A673 (cell line): ENCODE measurements at regions not wholly inside any gene's neighbourhood (a gene's known extent, or its start where the extent isn't known, plus 50 kb on each side); places are given as distances from the start of the nearest gene placed in this dataset.

ENCODE experiments used
- BruUV-seq: library from RNA; stranded (reverse); fragments of 400-500 nt; replicated peaks from 2 replicates; lab custom pipeline; 2021; lab: Mats Ljungman, UMichigan
- CTCF ChIA-PET: fragments of 300-600 bp; sonication (Branson Sonifier 250); formaldehyde crosslinking; loops from one replicate; lab custom pipeline; 2022; ENCODE audit warnings: antibody characterized with exemption; lab: Charles Lee
- POLR2A ChIA-PET: fragments of 300-600 bp; sonication (Branson Sonifier 250); formaldehyde crosslinking; loops from one replicate; lab custom pipeline; 2022; ENCODE audit warnings: antibody characterized with exemption; ENCODE audit not compliant: low non-redundant PET; lab: Charles Lee
- DNase-seq: peaks from one replicate; pipeline ENCODE4 v3.0.0-alpha.2; 2015; ENCODE audit warnings: low spot score
- H3K27ac ChIP-seq: fragments of 200-600 bp; sonication (generic); 2 replicates; pipeline ENCODE4 v1.5.1; 2016; ENCODE audit warnings: mixed run types, low read depth, mild to moderate bottlenecking, mixed read lengths, antibody characterized with exemption, low read length; ENCODE audit not compliant: poor library complexity, severe bottlenecking
- H3K27me3 ChIP-seq: fragments of 200-600 bp; sonication (generic); replicated peaks from 2 replicates; pipeline ENCODE4 v1.6.1; 2017; ENCODE audit warnings: mixed run types, low read depth, mild to moderate bottlenecking, mixed read lengths, antibody characterized with exemption, low read length; ENCODE audit not compliant: insufficient read depth, poor library complexity
- H3K36me3 ChIP-seq: fragments of 200-600 bp; sonication (generic); 2 replicates; pipeline ENCODE4 v1.6.1; 2016; ENCODE audit warnings: mixed run types, mild to moderate bottlenecking, mixed read lengths, antibody characterized with exemption, low read length; ENCODE audit not compliant: insufficient read depth, poor library complexity, severe bottlenecking
- H3K4me1 ChIP-seq: fragments of 200-600 bp; sonication (generic); 2 replicates; pipeline ENCODE4 v1.6.1; 2017; ENCODE audit warnings: mixed run types, mild to moderate bottlenecking, mixed read lengths, antibody characterized with exemption, low read length; ENCODE audit not compliant: insufficient read depth, poor library complexity, severe bottlenecking
- H3K4me3 ChIP-seq: fragments of 200-600 bp; sonication (generic); 2 replicates; pipeline ENCODE4 v1.5.1; 2016; ENCODE audit warnings: low read depth, mixed run types, mild to moderate bottlenecking, mixed read lengths, low read length; ENCODE audit not compliant: poor library complexity, severe bottlenecking
- H3K9me3 ChIP-seq: fragments of 200-600 bp; sonication (generic); 2 replicates; pipeline ENCODE4 v1.6.1; 2016; ENCODE audit warnings: mixed run types, low read depth, mild to moderate bottlenecking, mixed read lengths, antibody characterized with exemption, low read length; ENCODE audit not compliant: poor library complexity, severe bottlenecking
- EZH2 ChIP-seq: fragments of 200-600 bp; sonication (generic); IDR thresholded peaks from 2 replicates; pipeline ENCODE4 v1.6.1; 2017; ENCODE audit warnings: borderline replicate concordance, low read depth, mild to moderate bottlenecking, mixed read lengths, antibody characterized with exemption, low read length; ENCODE audit not compliant: poor library complexity, severe bottlenecking
- intact Hi-C: fragments of 100-400 bp; cut with micrococcal nuclease; formaldehyde crosslinking; loops from one replicate; pipeline ENCODE4 v1.10.0; 2022; ENCODE audit not compliant: unreplicated experiment
- TF ChIP-seq, protein P1 (sequence below): fragments of 300-800, 200-600 bp; sonication (generic); conservative IDR thresholded peaks from 2 replicates; pipeline ENCODE4 v1.5.1; 2017; ENCODE audit warnings: low read depth, mild to moderate bottlenecking, antibody characterized with exemption, low read length, moderate library complexity, mixed read lengths

DNA sequence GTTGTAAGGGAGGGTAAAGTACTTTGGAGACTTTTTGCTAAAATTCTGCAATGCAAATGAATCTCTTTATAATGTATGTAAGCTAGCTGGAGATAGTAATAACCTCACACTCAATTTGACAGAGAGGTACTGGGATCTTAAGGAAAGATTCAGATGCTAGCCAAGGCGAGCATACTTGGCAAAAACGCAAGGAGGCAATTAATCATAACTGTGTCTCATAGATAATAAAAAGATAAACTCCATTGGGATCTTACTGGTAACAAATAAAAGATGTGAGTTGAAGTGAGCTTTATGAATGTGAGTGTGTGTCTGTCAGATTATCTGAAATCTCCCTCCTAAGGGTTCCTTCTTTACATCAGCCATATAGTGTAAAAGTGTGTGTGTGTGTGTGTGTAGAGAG is 533.0 kb downstream of the TMX3 start:
- Histone ChIP-seq H3K36me3 (no peaks in the 10 kb centered on the region), H3K27me3 (no peaks in the 10 kb centered on the region), H3K4me3 (no peak overlapping the region), H3K4me1 (peaks cover 3% of the 10 kb centered on the region), H3K9me3 (no peaks in the 10 kb centered on the region), H3K27ac (no peak overlapping the region)
- DNase-seq = no peak
- ChIA-PET CTCF (no interaction called here), POLR2A (no interaction called here)
- intact Hi-C loops = no loop called here
- TF ChIP-seq EZH2 = no peak
- TF ChIP-seq, protein P1, sequence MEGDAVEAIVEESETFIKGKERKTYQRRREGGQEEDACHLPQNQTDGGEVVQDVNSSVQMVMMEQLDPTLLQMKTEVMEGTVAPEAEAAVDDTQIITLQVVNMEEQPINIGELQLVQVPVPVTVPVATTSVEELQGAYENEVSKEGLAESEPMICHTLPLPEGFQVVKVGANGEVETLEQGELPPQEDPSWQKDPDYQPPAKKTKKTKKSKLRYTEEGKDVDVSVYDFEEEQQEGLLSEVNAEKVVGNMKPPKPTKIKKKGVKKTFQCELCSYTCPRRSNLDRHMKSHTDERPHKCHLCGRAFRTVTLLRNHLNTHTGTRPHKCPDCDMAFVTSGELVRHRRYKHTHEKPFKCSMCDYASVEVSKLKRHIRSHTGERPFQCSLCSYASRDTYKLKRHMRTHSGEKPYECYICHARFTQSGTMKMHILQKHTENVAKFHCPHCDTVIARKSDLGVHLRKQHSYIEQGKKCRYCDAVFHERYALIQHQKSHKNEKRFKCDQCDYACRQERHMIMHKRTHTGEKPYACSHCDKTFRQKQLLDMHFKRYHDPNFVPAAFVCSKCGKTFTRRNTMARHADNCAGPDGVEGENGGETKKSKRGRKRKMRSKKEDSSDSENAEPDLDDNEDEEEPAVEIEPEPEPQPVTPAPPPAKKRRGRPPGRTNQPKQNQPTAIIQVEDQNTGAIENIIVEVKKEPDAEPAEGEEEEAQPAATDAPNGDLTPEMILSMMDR = no peak
- no TSS peak for BruUV-seq

DNA sequence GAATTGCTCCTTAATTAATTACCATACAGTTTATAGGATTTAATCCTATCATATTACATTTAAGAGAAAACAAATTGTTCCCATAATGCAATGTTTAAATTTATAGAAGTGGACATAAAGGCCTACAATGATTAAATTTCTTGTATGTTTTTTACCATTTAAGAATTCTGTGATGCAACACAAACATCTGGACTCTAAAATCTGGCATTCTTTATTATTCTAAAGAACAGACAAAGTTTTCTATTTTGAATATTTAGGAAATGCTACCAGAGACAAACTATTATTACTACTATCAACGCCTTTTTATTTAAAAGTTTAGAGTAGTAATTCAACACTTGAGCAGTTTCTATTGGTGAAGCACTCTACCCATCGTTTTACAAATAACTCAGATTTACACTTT is 535.1 kb downstream of the TMX3 start:
- no peak overlapping the region for H3K27ac ChIP-seq
- DNase-seq = no peak
- no peaks in the 10 kb centered on the region for H3K36me3 ChIP-seq
- ChIA-PET CTCF (no interaction called here), POLR2A (no interaction called here)
- intact Hi-C loops = no loop called here
- no peak overlapping the region for H3K4me3 ChIP-seq
- BruUV-seq = no TSS peak
- no peaks in the 10 kb centered on the region for H3K27me3 ChIP-seq
- peaks cover 9% of the 10 kb centered on the region for H3K9me3 ChIP-seq
- no peak for TF ChIP-seq EZH2
- TF ChIP-seq, protein P1 = no peak
- peaks cover 3% of the 10 kb centered on the region for H3K4me1 ChIP-seq

DNA sequence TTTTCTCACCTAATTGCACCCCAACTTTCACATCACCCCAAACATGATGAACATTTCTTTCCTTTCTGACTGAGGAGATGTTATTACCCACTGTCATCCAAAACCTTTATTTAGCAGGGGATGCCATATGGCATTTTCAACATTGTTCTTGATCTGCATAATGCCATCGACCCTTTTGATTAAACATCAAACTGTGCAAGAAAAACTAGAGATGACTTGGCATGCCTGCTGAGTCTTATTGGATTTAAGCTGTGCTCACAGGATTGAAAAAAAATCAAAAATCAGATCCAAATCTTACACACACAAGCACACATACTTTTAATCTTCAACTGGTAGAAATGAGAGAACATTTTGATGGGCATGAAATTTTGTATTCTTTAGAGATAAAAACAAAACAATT is 536.0 kb downstream of the TMX3 start:
- no TSS peak for BruUV-seq
- no peak overlapping the region for H3K4me3 ChIP-seq
- H3K4me1 ChIP-seq = peaks cover 3% of the 10 kb centered on the region
- POLR2A ChIA-PET = no interaction called here
- CTCF ChIA-PET = no interaction called here
- intact Hi-C loops = no loop called here
- no peak overlapping the region for H3K27ac ChIP-seq
- no peaks in the 10 kb centered on the region for H3K36me3 ChIP-seq
- DNase-seq = peak; percentile 4
- H3K9me3 ChIP-seq = peaks cover 9% of the 10 kb centered on the region
- H3K27me3 ChIP-seq = no peaks in the 10 kb centered on the region
- no peak for TF ChIP-seq EZH2
- TF ChIP-seq, protein P1 = no peak
